ENCODE measurements at regions not wholly inside any gene's neighbourhood (a gene's known extent, or its start where the extent isn't known, plus 50 kb on each side); places are given as distances from the start of the nearest gene placed in this dataset.

- no peak for TF ChIP-seq RAD21 (IDR thresholded peaks at IDR 0.05)
- TF ChIP-seq MAX (IDR thresholded peaks at IDR 0.05) = no peak
- TF ChIP-seq CTCF (IDR thresholded peaks at IDR 0.05; ENCODE audit: low read depth, low read length, missing input control) = no peak
- no peak for TF ChIP-seq ATF3 (IDR thresholded peaks at IDR 0.05)
- TF ChIP-seq YY1 (IDR thresholded peaks at IDR 0.05) = no peak
- no peak for TF ChIP-seq REST (IDR thresholded peaks at IDR 0.05)
- no peak for TF ChIP-seq RXRA (IDR thresholded peaks at IDR 0.05)
- TF ChIP-seq JUND (IDR thresholded peaks at IDR 0.05) = no peak
- no peak for TF ChIP-seq TAF1 (conservative IDR thresholded peaks at IDR 0.05)
- TF ChIP-seq GABPA (IDR thresholded peaks at IDR 0.05 in 1 of 2, conservative IDR thresholded peaks at IDR 0.05 in 1 of 2) = no peak
- no peak for TF ChIP-seq FOXA1 (IDR thresholded peaks at IDR 0.05)
- TF ChIP-seq ZBTB33 (IDR thresholded peaks at IDR 0.05) = no peak
- TF ChIP-seq EGR1 (IDR thresholded peaks at IDR 0.05; ENCODE audit: low read depth in 2 of 2) = no peak
Measured at GRCh38 chr13:86188170-86188569, 389.0 kb upstream of the SLITRK6 start.

Measured in liver (tissue), 3 donors.